ENCODE measurements at regions not wholly inside any gene's neighbourhood (a gene's known extent, or its start where the extent isn't known, plus 50 kb on each side); places are given as distances from the start of the nearest gene placed in this dataset.
"Not testable (repeated sequence)": the region's sequence is repeated elsewhere in the genome, so short reads cannot be mapped to it uniquely, and the experiment has no call there.

- no peak for DNase-seq (ENCODE audit: low read depth in 2 of 2)
Measured at GRCh38 chr12:9367828-9368227, 159.6 kb upstream of the PZP start.

GRCh38 chr12:9367201-9367600 lies 159.0 kb upstream of the PZP start:
- no peak for DNase-seq (ENCODE audit: low read depth in 2 of 2)

GRCh38 chr12:9365296-9365695 lies 157.1 kb upstream of the PZP start:
- DNase-seq (ENCODE audit: low read depth in 2 of 2), result no peak

GRCh38 chr12:9364224-9365176 lies 156.3 kb upstream of the PZP start:
- peak in 1 of 2 donors; percentile 9 for DNase-seq (ENCODE audit: low read depth in 2 of 2)

GRCh38 chr12:9363145-9363544 lies 154.9 kb upstream of the PZP start:
- no peak for DNase-seq (ENCODE audit: low read depth in 2 of 2)

GRCh38 chr12:9361879-9362326 lies 153.7 kb upstream of the PZP start:
- no peak for DNase-seq (ENCODE audit: low read depth in 2 of 2)

GRCh38 chr12:9354009-9354754 lies 146.0 kb upstream of the PZP start:
- DNase-seq (ENCODE audit: low read depth in 2 of 2), result not testable (repeated sequence)

- DNase-seq (ENCODE audit: low read depth in 2 of 2), result no peak
Measured at GRCh38 chr12:9351136-9351535, 142.9 kb upstream of the PZP start.

- DNase-seq (ENCODE audit: low read depth in 2 of 2), result no peak
Measured at GRCh38 chr12:9349888-9350885, 142.0 kb upstream of the PZP start.

- DNase-seq (ENCODE audit: low read depth in 2 of 2), result no peak
Measured at GRCh38 chr12:9348906-9349518, 140.8 kb upstream of the PZP start.

- no peak for DNase-seq (ENCODE audit: low read depth in 2 of 2)
Measured at GRCh38 chr12:9347328-9348127, 139.3 kb upstream of the PZP start.

GRCh38 chr12:9346866-9347327 lies 138.7 kb upstream of the PZP start:
- DNase-seq (ENCODE audit: low read depth in 2 of 2), result no peak

GRCh38 chr12:9345171-9345570 lies 137.0 kb upstream of the PZP start:
- no peak for DNase-seq (ENCODE audit: low read depth in 2 of 2)

- no peak for DNase-seq (ENCODE audit: low read depth in 2 of 2)
Measured at GRCh38 chr12:9344541-9344940, 136.3 kb upstream of the PZP start.

GRCh38 chr12:9343731-9344130 lies 135.5 kb upstream of the PZP start:
- no peak for DNase-seq (ENCODE audit: low read depth in 2 of 2)

- DNase-seq (ENCODE audit: low read depth in 2 of 2), result no peak
Measured at GRCh38 chr12:9342614-9343353, 134.6 kb upstream of the PZP start.

GRCh38 chr12:9341260-9341585 lies 133.0 kb upstream of the PZP start:
- DNase-seq (ENCODE audit: low read depth in 2 of 2), result no peak

- no peak for DNase-seq (ENCODE audit: low read depth in 2 of 2)
Measured at GRCh38 chr12:9340422-9341259, 132.4 kb upstream of the PZP start.

GRCh38 chr12:9337656-9338055 lies 129.5 kb upstream of the PZP start:
- no peak for DNase-seq (ENCODE audit: low read depth in 2 of 2)
